Fibroblast of skin of left quadriceps (primary cell): ENCODE measurements at regions not wholly inside any gene's neighbourhood (a gene's known extent, or its start where the extent isn't known, plus 50 kb on each side); places are given as distances from the start of the nearest gene placed in this dataset.
"Not testable (repeated sequence)": the region's sequence is repeated elsewhere in the genome, so short reads cannot be mapped to it uniquely, and the experiment has no call there.

Experiments used
- DNase-seq, 2 experiments: peaks; one replicate each; pipeline ENCODE4 v3.0.0-alpha.2; 2013; ENCODE audit warnings: low read depth in 2 of 2

- no peak for DNase-seq
These were observed 163.2 kb upstream of the KLF7 start for GRCh38 chr2:207328944-207329386.

GRCh38 chr2:207330912-207331311 lies 165.2 kb upstream of the KLF7 start:
- DNase-seq: peak; percentile 91

GRCh38 chr2:207331674-207332073 lies 165.9 kb upstream of the KLF7 start:
- DNase-seq: no peak

GRCh38 chr2:207332480-207333212 lies 166.9 kb upstream of the KLF7 start:
- no peak for DNase-seq

- DNase-seq: no peak
These were observed 168.0 kb upstream of the KLF7 start for GRCh38 chr2:207333599-207334300.

GRCh38 chr2:207334301-207334623 lies 168.5 kb upstream of the KLF7 start:
- DNase-seq: no peak

- DNase-seq: peak; percentile 97 to 98
These were observed 169.1 kb upstream of the KLF7 start for GRCh38 chr2:207334624-207335371.

- no peak for DNase-seq
These were observed 171.8 kb upstream of the KLF7 start for GRCh38 chr2:207337234-207338219.

GRCh38 chr2:207338220-207338607 lies 172.5 kb upstream of the KLF7 start:
- no peak for DNase-seq

GRCh38 chr2:207338610-207339009 lies 172.9 kb upstream of the KLF7 start:
- DNase-seq: no peak

- no peak for DNase-seq
These were observed 175.5 kb upstream of the KLF7 start for GRCh38 chr2:207341112-207341750.

GRCh38 chr2:207341804-207342203 lies 176.1 kb upstream of the KLF7 start:
- DNase-seq: no peak

- not testable (repeated sequence) for DNase-seq
These were observed 179.0 kb upstream of the KLF7 start for GRCh38 chr2:207344596-207345394.

- no peak for DNase-seq
These were observed 178.6 kb upstream of the CREB1 start for GRCh38 chr2:207351171-207351570.

- no peak for DNase-seq
These were observed 176.6 kb upstream of the CREB1 start for GRCh38 chr2:207352978-207353671.

GRCh38 chr2:207353836-207354235 lies 175.9 kb upstream of the CREB1 start:
- no peak for DNase-seq

GRCh38 chr2:207354462-207354861 lies 175.3 kb upstream of the CREB1 start:
- no peak for DNase-seq

GRCh38 chr2:207356567-207356966 lies 173.2 kb upstream of the CREB1 start:
- no peak for DNase-seq

GRCh38 chr2:207357216-207357615 lies 172.5 kb upstream of the CREB1 start:
- DNase-seq: no peak

- no peak for DNase-seq
These were observed 167.0 kb upstream of the CREB1 start for GRCh38 chr2:207362716-207363115.
